Keratinocyte (primary cell): ENCODE measurements at regions not wholly inside any gene's neighbourhood (a gene's known extent, or its start where the extent isn't known, plus 50 kb on each side); places are given as distances from the start of the nearest gene placed in this dataset.

Source experiments
- DNase-seq: peaks from one replicate; pipeline ENCODE4 v3.0.0-alpha.2; 2011; ENCODE audit warnings: low read depth, missing footprints, low spot score
- FAIRE-seq: peaks from 2 replicates; lab custom pipeline; 2011; peaks lifted over from hg19 to GRCh38; lab: Jason Lieb, UNC
- H2AFZ ChIP-seq: 2 replicates; pipeline ENCODE4 v1.6.0; 2012; ENCODE audit warnings: low read length, control low read depth, inconsistent platforms; ENCODE audit not compliant: control insufficient read depth
- H3K27ac ChIP-seq: 2 replicates; pipeline ENCODE4 v1.5.1; 2011; ENCODE audit warnings: low read length; ENCODE audit not compliant: control insufficient read depth, insufficient read depth
- H3K27me3 ChIP-seq: 3 replicates; pipeline ENCODE4 v1.6.0; 2011; ENCODE audit warnings: low read length; ENCODE audit not compliant: control insufficient read depth, insufficient read depth; ENCODE audit errors: extremely low read depth
- H3K36me3 ChIP-seq, 2 experiments: 2 replicates in 1 of 2; 3 replicates in 1 of 2; pipeline ENCODE4 v1.5.1; 2011; ENCODE audit warnings: low read length in 2 of 2, mild to moderate bottlenecking in 1 of 2; ENCODE audit not compliant: control insufficient read depth in 2 of 2, insufficient read depth in 2 of 2; ENCODE audit errors: extremely low read depth in 1 of 2
- H3K4me1 ChIP-seq: 3 replicates; pipeline ENCODE4 v1.5.1; 2011; ENCODE audit warnings: low read length; ENCODE audit not compliant: control insufficient read depth, insufficient read depth; ENCODE audit errors: extremely low read depth
- H3K4me2 ChIP-seq: 3 replicates; pipeline ENCODE4 v1.6.0; 2011; ENCODE audit warnings: low read depth, low read length; ENCODE audit not compliant: control insufficient read depth, insufficient read depth; ENCODE audit errors: extremely low read depth
- H3K4me3 ChIP-seq, 3 experiments: fragments of 200-600 bp in 1 of 3; sonication (generic) in 1 of 3; 2 replicates in 2 of 3; 3 replicates in 1 of 3; pipeline ENCODE4 v1.5.1; 2011 to 2016; ENCODE audit warnings: low read length in 3 of 3, mild to moderate bottlenecking in 3 of 3, control low read depth in 2 of 3, inconsistent platforms in 1 of 3, low read depth in 1 of 3, mixed read lengths in 1 of 3, mixed run types in 1 of 3, moderate library complexity in 1 of 3; ENCODE audit not compliant: control insufficient read depth in 2 of 3, insufficient read depth in 2 of 3; ENCODE audit errors: extremely low read depth in 1 of 3
- H3K79me2 ChIP-seq: 2 replicates; pipeline ENCODE4 v1.6.0; 2012; ENCODE audit warnings: low read length; ENCODE audit not compliant: control insufficient read depth, insufficient read depth
- H3K9ac ChIP-seq: 3 replicates; pipeline ENCODE4 v1.6.0; 2011; ENCODE audit warnings: low read length; ENCODE audit not compliant: control insufficient read depth, insufficient read depth; ENCODE audit errors: extremely low read depth
- H3K9me1 ChIP-seq: 3 replicates; pipeline ENCODE4 v1.6.0; 2011; ENCODE audit warnings: low read length; ENCODE audit not compliant: control insufficient read depth, insufficient read depth; ENCODE audit errors: extremely low read depth
- H3K9me3 ChIP-seq: 2 replicates; pipeline ENCODE4 v1.5.1; 2012; ENCODE audit warnings: low read depth, low read length; ENCODE audit not compliant: control insufficient read depth
- H4K20me1 ChIP-seq: 3 replicates; pipeline ENCODE4 v1.6.0; 2011; ENCODE audit warnings: low read length; ENCODE audit not compliant: control insufficient read depth, insufficient read depth; ENCODE audit errors: extremely low read depth
- CTCF ChIP-seq, 3 experiments: IDR thresholded peaks in 1 of 3; conservative IDR thresholded peaks in 1 of 3; optimal IDR thresholded peaks in 1 of 3; 2 replicates in 2 of 3; 3 replicates in 1 of 3; pipeline versions ENCODE3 to v1.5.1; 2011; ENCODE audit warnings: low read length in 3 of 3, mild to moderate bottlenecking in 3 of 3, moderate library complexity in 2 of 3, control low read depth in 1 of 3, inconsistent platforms in 1 of 3; ENCODE audit not compliant: insufficient read depth in 2 of 3; ENCODE audit errors: extremely low read depth in 1 of 3
- EZH2 ChIP-seq: IDR thresholded peaks from one replicate; pipeline ENCODE4 v1.6.1; 2012; ENCODE audit warnings: inconsistent platforms, mild to moderate bottlenecking, low read length, moderate library complexity
- dilution Hi-C: fragments of 300-500 bp; cut with MboI; formaldehyde crosslinking; loops from one replicate; pipeline ENCODE4 v1.7.0; 2020; ENCODE audit warnings: low sequenced_read_pairs; ENCODE audit not compliant: extremely low pct_ligation_motif_present

- Histone ChIP-seq H3K27ac (no peak overlapping the region), H3K4me3 (no peak overlapping the region), H3K4me2 (no peak overlapping the region), H4K20me1 (no peaks in the 10 kb centered on the region), H3K36me3 (no peaks in the 10 kb centered on the region), H3K4me1 (no peaks in the 10 kb centered on the region), H3K9me1 (no peaks in the 10 kb centered on the region), H3K9ac (no peak overlapping the region), H2AFZ (no peak overlapping the region), H3K9me3 (no peaks in the 10 kb centered on the region), H3K27me3 (no peaks in the 10 kb centered on the region), H3K79me2 (no peaks in the 10 kb centered on the region)
- no peak for FAIRE-seq
- no peak for DNase-seq
- TF ChIP-seq EZH2 (no peak), CTCF (optimal IDR thresholded peaks at IDR 0.05 in 1 of 3, IDR thresholded peaks at IDR 0.05 in 1 of 3, conservative IDR thresholded peaks at IDR 0.05 in 1 of 3; ENCODE audit: extremely low read depth in 1 of 3, insufficient read depth in 2 of 3, low read length in 3 of 3) (no peak)
- dilution Hi-C loops = no loop called here
Observed at GRCh38 chr2:186276909-186277308, 209.2 kb upstream of the ZC3H15 start.

GRCh38 chr2:186281726-186282125, 204.3 kb upstream of the ZC3H15 start:
- H3K79me2 ChIP-seq = no peaks in the 10 kb centered on the region
- H4K20me1 ChIP-seq = no peaks in the 10 kb centered on the region
- H3K9me3 ChIP-seq = no peaks in the 10 kb centered on the region
- no peaks in the 10 kb centered on the region for H3K4me1 ChIP-seq
- no peak overlapping the region for H3K4me2 ChIP-seq
- DNase-seq = no peak
- no peak overlapping the region for H3K27ac ChIP-seq
- no peak overlapping the region for H3K9ac ChIP-seq
- dilution Hi-C loops = no loop called here
- FAIRE-seq = no peak
- no peaks in the 10 kb centered on the region for H3K27me3 ChIP-seq
- H3K4me3 ChIP-seq = no peak overlapping the region
- TF ChIP-seq EZH2 = no peak
- no peak for TF ChIP-seq CTCF (optimal IDR thresholded peaks at IDR 0.05 in 1 of 3, IDR thresholded peaks at IDR 0.05 in 1 of 3, conservative IDR thresholded peaks at IDR 0.05 in 1 of 3; ENCODE audit: extremely low read depth in 1 of 3, insufficient read depth in 2 of 3, low read length in 3 of 3)
- H3K9me1 ChIP-seq = no peaks in the 10 kb centered on the region
- H2AFZ ChIP-seq = no peak overlapping the region
- no peaks in the 10 kb centered on the region for H3K36me3 ChIP-seq
